Femur (tissue), 1 donor: ENCODE measurements at regions not wholly inside any gene's neighbourhood (a gene's known extent, or its start where the extent isn't known, plus 50 kb on each side); places are given as distances from the start of the nearest gene placed in this dataset.
A peak's percentile ranks its signal among the peaks of the same experiment; 100 is the strongest.
"Not testable (repeated sequence)": the region's sequence is repeated elsewhere in the genome, so short reads cannot be mapped to it uniquely, and the experiment has no call there.

Source experiments
- DNase-seq: peaks from one replicate; pipeline ENCODE4 v3.0.0-alpha.2; 2017

GRCh38 chr22:25462474-25463346 is 101.8 kb upstream of the GRK3 start:
- peak; percentile 87 for DNase-seq

GRCh38 chr22:25463347-25463628 is 101.2 kb upstream of the GRK3 start:
- DNase-seq = not testable (repeated sequence)

- DNase-seq = not testable (repeated sequence)
Observed at GRCh38 chr22:25464326-25464725, 100.1 kb upstream of the GRK3 start.

- no peak for DNase-seq
Observed at GRCh38 chr22:25465949-25466348, 98.5 kb upstream of the GRK3 start.

DNA sequence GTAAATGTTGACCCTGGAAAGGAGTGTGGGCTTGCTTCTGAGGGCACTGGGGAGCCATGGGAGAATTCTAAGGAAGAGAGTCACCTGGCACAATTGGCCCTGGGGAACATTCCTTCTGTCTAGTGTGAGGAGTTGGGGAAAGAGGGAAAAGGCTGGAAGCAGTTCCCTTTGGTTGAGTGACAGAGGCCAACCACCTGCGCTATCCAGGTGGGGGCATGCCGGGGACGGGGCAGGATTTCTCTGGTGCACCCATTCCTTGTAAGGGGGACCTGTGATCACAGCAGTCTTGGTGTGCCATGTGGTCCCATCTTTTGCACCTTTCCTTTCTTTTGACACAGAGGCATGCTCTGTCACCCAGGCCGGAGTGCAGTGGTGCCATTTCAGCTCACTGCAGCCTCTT is 92.1 kb upstream of the GRK3 start:
- DNase-seq = no peak

DNA sequence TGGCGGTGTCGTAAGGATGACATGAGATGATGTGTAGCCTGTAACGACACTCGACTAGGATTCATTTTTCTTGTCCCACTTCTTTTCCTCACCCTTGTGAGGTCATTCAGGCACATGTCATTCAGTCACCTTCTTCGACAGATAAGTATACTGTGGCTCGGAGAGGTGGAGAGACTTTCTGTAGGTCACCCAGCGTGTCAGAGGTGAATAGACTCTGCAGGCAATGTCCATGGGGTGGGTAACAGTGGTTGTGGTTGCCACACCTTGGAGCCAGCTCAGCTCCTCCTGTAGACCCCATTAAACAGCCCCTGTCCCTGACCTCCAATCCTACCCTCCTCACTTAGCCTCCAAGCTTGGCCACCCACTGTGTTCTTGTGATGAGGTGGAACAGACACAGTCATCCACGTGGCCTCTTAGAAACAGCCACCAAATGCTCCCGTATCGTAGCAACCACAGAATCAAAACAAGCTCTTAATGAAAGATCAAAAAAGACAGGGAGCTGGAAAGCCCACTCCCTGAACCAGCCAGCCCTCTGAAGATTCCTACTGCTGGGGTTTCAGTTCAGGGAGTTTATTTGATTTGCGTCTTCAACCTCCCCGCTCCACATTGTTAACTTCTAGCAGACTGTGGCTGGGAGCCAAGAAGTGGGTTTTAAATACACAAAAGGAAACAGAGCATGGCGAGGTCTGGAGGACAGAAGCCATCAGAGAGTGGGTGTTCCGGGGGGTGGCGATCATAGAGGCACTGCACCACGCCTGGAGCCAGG is 89.0 kb upstream of the GRK3 start:
- peak; percentile 58 for DNase-seq

DNA sequence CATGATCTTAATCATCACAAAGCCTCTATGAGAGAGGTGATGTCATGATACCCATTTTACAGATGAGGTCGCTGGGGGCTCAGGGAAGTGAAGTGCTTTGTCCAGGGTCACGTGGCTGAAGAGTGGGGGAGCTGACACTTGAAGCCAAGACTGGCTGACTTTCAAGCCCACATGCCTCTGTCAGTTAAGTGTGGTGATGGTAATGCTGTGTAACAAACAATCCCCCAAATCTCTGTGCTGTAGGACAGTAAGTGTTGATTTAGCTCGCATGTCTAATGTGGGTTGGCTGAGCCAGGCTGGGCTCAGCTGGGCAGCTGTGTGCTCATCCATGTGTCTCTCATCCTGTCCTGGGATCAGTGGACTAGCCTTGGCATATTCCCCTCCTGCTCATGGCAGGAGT is 87.1 kb upstream of the GRK3 start:
- no peak for DNase-seq

DNA sequence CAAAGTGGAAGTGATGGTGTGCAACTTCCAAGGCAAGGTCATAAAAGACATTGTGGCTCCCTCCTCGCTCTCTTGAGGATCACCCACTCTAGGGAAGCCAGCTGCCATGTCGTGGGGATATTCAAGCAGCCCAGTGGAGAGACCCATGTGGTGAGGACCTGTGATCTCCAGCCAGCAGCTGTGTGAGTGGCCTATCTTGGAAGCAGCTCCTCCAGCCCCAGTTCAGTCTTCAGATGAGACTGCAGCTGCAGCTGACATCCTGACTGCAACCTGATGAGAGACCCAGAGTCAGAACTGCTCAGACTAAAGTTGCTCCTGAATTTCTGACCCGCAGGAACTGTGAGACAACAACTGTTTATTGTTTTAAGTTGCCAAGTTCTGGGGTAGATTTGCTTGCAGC is 86.4 kb upstream of the GRK3 start:
- no peak for DNase-seq

DNA sequence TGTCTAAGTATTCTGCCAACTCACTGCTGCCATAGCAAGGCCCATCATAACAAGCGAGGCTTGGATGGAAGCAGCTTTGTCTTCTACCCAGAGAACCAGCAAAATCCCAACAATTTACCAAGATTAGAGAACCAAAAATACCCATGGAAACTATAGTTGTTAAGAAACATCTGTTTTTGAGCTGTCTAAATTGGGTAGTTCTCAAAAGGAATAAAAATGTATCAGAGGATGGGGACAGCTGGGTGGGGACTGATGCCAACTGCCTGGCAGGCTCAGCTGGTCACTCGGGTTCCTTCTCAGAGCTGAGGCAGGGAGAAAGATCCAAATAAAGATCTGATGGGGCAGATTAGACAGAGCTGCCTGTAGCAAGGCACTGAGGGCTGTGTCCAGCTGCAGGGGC is 85.9 kb upstream of the GRK3 start:
- peak; percentile 68 for DNase-seq

DNA sequence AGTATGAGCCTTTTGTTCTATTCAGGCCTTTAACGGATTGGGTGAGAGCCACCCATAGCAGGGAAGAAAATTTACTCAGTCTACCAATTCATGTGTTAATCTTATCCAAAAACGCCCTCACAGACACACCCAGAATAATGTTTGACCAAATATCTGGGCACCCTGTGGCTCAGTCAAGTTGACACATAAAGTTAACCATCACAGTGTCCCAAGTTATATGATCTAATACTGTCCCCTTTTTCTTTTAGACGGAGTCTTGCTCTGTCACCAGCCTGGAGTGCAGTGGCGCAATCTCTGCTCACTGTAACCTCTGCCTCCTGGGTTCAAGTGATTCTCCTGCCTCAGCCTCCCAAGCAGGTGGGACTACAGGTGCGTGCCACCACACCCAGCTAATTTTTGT is 83.6 kb upstream of the GRK3 start:
- DNase-seq = not testable (repeated sequence)

GRCh38 chr22:25482091-25482760 is 82.2 kb upstream of the GRK3 start:
- DNase-seq = no peak

DNA sequence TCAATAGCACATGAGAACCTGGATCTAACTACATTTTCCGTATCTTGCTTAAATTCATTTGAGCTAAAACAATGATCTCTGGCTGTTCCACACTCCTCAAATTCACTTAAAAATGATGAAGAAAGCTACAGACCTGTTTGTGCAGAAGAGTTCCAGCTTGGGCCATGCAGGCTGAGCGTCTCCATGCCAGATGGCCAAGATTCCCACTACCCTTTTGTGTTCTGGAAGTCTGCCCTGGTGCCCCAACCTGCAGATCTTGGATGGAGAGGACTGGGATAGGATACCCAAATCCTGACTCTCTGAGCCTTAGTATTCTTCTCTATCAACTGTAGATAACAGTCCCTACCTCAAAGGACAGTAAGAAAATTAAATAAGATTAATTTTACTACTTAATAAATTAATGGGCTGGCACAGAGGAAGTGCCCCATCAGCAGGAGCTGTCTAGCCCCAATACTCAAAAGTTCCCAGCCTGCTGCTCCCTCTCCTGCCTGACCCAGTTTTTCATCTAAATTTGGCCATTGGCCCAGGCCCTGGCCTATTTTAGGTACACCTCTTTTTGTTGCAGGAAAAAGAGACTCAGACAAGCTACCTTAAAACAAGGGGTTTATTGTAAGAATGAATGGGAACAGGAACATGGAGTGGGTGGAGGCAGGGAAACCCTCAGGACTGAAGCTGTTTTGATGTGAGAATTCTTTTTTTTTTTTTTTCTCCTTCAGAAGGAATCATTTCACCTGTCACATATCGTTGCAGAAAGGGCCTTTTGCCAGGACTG is 81.4 kb upstream of the GRK3 start:
- no peak for DNase-seq

- DNase-seq = no peak
Observed at GRCh38 chr22:25483931-25484330, 80.5 kb upstream of the GRK3 start.

GRCh38 chr22:25484521-25485315 is 79.8 kb upstream of the GRK3 start:
- no peak for DNase-seq

GRCh38 chr22:25485626-25486545 is 78.6 kb upstream of the GRK3 start:
- no peak for DNase-seq

DNA sequence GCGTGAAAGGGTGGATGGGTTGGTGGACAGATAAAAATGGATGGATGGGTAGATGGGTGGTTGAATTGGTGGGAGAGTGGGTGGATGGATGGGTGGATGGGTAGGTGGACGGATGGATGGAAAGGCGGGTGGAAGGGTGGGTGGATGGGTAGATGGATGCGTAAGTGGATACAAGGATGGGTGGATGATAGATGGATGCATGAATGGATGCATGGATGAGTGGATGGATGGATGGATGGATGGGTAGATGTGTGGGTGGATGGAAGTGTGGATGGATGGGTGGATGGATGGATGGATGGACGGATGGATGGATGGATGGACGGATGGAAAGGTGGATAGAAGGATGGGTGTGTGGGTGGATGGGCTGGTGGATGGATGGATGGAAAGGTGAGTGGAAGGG is 77.0 kb upstream of the GRK3 start:
- no peak for DNase-seq

DNA sequence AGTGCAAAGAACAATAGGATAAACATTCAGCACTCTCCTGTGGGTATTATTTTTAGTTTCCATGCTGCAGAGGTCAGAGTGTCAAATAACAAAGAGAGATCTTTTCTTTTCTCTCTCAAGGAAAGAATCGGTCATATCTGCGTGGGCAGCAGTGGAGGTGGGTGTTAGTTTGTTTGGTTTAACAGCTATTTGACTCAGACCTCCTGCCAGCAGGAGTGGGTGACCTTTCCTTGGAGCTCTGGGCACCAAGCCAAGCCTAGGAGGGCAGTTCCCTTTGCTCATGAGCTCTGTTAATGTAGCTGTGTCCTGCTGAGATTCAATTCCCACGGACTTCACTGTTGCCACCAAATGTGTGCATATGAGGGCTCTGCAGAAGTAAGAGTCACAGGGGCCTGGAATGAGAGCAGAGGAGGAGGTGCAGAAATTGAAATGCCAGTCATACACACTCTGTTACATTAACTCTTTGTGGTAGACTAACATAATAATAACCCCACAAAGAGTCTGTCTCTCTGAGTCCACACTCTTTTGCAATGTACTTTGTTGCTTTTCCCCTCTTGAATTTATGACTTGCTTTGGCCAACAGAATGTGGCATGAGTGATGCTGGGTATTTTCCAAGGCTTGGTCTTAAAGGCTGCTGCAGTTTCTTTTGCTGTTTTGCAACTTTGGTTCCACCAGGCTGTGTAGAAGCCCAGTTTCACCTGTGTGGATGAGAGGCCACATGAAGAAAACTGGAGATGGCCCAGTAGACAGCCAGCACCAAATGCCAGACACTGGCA is 76.0 kb upstream of the GRK3 start:
- peak; percentile 33 for DNase-seq

DNA sequence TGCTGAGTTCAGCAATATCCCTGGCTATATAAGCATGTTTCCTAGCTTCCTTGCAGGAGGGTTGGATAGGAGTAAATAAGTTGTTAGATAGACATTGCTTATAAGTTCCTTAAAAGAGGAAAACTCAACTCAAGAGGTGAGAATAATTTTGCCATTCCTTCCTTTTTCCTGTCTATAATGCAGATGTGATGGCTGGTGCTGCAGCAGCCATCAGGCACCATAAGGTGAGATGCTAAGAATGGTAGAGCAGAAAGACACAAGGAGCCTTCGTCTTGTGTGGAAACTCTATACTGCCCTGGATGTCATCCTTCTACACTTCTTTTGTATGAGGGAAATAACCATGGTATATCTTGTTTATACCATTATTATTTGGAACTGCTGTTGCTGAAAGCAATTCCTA is 74.5 kb upstream of the GRK3 start:
- DNase-seq = no peak

DNA sequence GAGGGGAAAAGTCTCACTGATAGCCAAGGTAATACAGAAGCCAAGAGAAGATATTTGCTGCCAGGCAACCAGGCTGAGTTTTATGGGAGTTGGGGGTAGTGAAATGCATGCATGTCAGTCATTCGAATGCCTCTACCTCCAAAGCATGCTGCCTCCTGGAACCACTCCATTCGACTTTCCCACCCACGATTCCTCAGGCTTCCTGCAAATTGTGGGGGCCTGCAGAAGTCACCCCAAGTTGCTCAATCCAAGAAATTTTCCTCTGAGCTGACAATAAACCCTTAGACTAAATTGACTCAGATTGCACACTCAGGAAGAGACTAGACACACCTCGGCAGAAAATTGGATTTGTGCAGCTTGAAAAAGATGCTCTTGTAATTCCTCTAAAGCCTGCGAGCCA is 73.6 kb upstream of the GRK3 start:
- DNase-seq = no peak

GRCh38 chr22:25492162-25492561 is 72.3 kb upstream of the GRK3 start:
- DNase-seq = no peak
